Esophagus muscularis mucosa (tissue), 4 donors: ENCODE measurements at regions not wholly inside any gene's neighbourhood (a gene's known extent, or its start where the extent isn't known, plus 50 kb on each side); places are given as distances from the start of the nearest gene placed in this dataset.

Experiments used
- DNase-seq: peaks from one replicate; pipeline ENCODE4 v3.0.0-alpha.2; 2017; ENCODE audit errors: extremely low spot score
- H3K27ac ChIP-seq, 4 donors: fragments of 200-600 bp; sonication (generic); replicated peaks in 1 of 4; 1 replicate in 3 of 4; 2 replicates in 1 of 4; pipeline ENCODE4 v1.5.1; 2016 to 2019; ENCODE audit warnings: mild to moderate bottlenecking in 1 of 4
- H3K27me3 ChIP-seq, 4 donors: fragments of 200-600 bp; sonication (generic); one replicate each; pipeline versions ENCODE4 v1.5.1 to v1.6.0; 2016 to 2019
- H3K36me3 ChIP-seq, 4 donors: fragments of 200-600 bp; sonication (generic); one replicate each; pipeline ENCODE4 v1.5.1; 2016 to 2019
- H3K4me1 ChIP-seq, 4 donors: fragments of 200-600 bp; sonication (generic); one replicate each; pipeline ENCODE4 v1.5.1; 2016 to 2019
- H3K4me3 ChIP-seq, 4 donors: fragments of 200-600 bp; sonication (generic); 1 replicate in 2 of 4; 2 replicates in 2 of 4; pipeline ENCODE4 v1.5.1; 2016 to 2019; ENCODE audit warnings: mild to moderate bottlenecking in 4 of 4, moderate library complexity in 1 of 4
- H3K9me3 ChIP-seq, 4 donors: fragments of 200-600 bp; sonication (generic); 1 replicate in 3 of 4; 2 replicates in 1 of 4; pipeline ENCODE4 v1.5.1; 2016 to 2019
- EP300 ChIP-seq: sonication (generic); formaldehyde crosslinking; IDR thresholded peaks from one replicate; pipeline ENCODE4 v1.6.1; 2017; ENCODE audit warnings: antibody characterized with exemption
- POLR2A ChIP-seq: fragments of 450-650 bp; IDR thresholded peaks from one replicate; pipeline ENCODE4 v1.6.1; 2017; ENCODE audit warnings: antibody characterized with exemption, moderate library complexity, mild to moderate bottlenecking, low read depth
- POLR2AphosphoS5 ChIP-seq, 2 donors: sonication (generic); formaldehyde crosslinking; IDR thresholded peaks; one replicate each; pipeline ENCODE4 v1.6.1; 2017; ENCODE audit warnings: antibody characterized with exemption in 2 of 2
- WGBS: methylation state at CpG from one replicate; pipeline ENCODE4 v1.1.5; 2018; 5-methylcytosine and 5-hydroxymethylcytosine counted together
- intact Hi-C: fragments of 100-400 bp; cut with DNase I; formaldehyde crosslinking; loops from one replicate; pipeline ENCODE4 v1.15.1; 2023
- TF ChIP-seq, protein P1 (sequence below), 3 experiments: fragments of 200-600 bp in 2 of 3; fragments of 450-650 bp in 1 of 3; sonication (generic) in 2 of 3; IDR thresholded peaks; one replicate each; pipeline ENCODE4 v1.5.1; 2017 to 2019; ENCODE audit warnings: antibody characterized with exemption in 3 of 3, mild to moderate bottlenecking in 2 of 3, moderate library complexity in 1 of 3

DNA sequence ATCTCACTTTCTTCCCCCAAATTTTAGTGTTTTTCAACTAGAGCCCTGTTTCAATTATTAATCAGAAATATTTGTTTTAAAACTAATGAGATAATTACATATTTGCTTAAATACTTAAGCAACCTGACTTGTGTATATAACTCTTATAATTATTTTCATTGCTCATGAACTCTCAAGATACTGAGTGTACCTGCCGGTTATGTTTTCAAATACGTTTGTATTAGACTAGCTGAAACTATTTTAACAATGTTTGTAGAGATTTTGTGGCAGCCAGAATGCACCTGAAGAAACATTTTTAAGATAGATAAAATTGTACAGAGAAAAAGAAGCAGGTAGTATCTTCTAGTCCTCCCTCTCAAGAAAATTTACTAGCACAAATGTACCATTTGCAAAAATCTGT is 140.6 kb upstream of the CXADR start:
- DNase-seq = no peak
- Histone ChIP-seq H3K4me3 (no peak overlapping the region), H3K27ac (no peak overlapping the region), H3K27me3 (no peaks in the 10 kb centered on the region), H3K9me3 (no peaks in the 10 kb centered on the region), H3K36me3 (no peaks in the 10 kb centered on the region), H3K4me1 (no peaks in the 10 kb centered on the region)
- no peak for TF ChIP-seq EP300
- TF ChIP-seq POLR2AphosphoS5 (IDR thresholded peaks at IDR 0.05) = no peak
- TF ChIP-seq, protein P1, sequence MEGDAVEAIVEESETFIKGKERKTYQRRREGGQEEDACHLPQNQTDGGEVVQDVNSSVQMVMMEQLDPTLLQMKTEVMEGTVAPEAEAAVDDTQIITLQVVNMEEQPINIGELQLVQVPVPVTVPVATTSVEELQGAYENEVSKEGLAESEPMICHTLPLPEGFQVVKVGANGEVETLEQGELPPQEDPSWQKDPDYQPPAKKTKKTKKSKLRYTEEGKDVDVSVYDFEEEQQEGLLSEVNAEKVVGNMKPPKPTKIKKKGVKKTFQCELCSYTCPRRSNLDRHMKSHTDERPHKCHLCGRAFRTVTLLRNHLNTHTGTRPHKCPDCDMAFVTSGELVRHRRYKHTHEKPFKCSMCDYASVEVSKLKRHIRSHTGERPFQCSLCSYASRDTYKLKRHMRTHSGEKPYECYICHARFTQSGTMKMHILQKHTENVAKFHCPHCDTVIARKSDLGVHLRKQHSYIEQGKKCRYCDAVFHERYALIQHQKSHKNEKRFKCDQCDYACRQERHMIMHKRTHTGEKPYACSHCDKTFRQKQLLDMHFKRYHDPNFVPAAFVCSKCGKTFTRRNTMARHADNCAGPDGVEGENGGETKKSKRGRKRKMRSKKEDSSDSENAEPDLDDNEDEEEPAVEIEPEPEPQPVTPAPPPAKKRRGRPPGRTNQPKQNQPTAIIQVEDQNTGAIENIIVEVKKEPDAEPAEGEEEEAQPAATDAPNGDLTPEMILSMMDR (IDR thresholded peaks at IDR 0.05) = no peak
- no peak for TF ChIP-seq POLR2A
- intact Hi-C loops = no loop called here
- 81% methylated on average over 2 of the region's 2 CpGs for WGBS

DNA sequence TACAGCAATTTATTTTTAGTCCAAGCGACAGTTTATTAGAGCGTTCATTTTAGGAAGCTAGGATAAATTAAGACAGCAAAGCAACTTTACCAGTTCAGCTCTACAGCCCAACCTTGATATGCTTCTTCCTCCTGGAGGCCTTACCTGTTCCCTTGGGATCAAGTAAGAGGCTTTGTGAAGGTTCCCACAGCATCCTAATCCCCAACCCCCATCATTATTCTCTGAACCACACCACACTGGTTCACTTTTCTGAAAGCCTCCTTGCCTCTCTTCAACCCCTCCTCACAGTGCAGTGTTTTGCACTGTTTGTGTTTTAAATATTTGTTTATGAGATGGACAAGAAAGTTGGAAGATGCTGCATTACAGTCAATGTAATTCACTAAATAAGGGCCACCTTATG is 126.3 kb upstream of the CXADR start:
- 33% methylated on average over 2 of the region's 2 CpGs for WGBS
- no peak overlapping the region for H3K27ac ChIP-seq
- no peak for DNase-seq

DNA sequence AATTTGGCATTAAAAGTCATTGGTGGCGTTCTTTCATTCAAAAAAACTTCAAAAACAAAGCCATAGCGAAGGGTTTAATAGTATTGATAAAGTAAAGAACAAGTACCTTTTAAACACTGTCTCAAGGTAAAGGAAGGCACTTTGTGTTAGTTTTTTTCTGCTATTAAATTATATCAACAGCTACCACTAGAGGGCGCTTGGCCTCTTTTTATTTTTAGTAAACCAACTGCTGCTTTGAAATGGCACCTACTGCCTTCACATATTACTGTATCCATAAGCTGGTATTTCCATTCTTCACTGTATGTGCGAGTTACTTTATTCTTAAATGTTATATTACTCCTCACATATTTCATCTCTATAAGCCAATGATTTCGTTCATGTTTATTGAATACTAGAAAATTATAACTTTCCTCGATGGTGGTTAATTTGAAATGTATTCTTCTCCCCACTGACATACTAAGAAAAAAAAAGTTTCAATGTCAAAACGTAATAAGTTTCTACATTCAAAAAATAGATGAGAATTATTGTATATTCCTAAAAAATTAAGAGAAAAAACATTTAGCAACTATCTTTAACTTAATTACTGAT is 125.7 kb upstream of the CXADR start:
- intact Hi-C loops = loop anchor here (2.0 kb wide), 1 partner anchor 198 kb away; no protein-coding TSS in a partner anchor
- DNase-seq = no peak
- Histone ChIP-seq H3K9me3 (peaks cover 0 to 6% (median 3%) of the 10 kb centered on the region in 4 donors), H3K36me3 (no peaks in the 10 kb centered on the region), H3K27me3 (no peaks in the 10 kb centered on the region), H3K27ac (no peak overlapping the region), H3K4me3 (no peak overlapping the region), H3K4me1 (no peaks in the 10 kb centered on the region)
- TF ChIP-seq, protein P1 (IDR thresholded peaks at IDR 0.05) = peak; percentile 66 to 77 (median 76)
- no peak for TF ChIP-seq POLR2AphosphoS5 (IDR thresholded peaks at IDR 0.05)
- TF ChIP-seq POLR2A = no peak
- TF ChIP-seq EP300 = no peak
- WGBS = 21% methylated on average over 7 of the region's 7 CpGs

More for the DNA sequence above, 126.3 kb upstream of the CXADR start:
- no peaks in the 10 kb centered on the region for H3K36me3 ChIP-seq
- TF ChIP-seq POLR2A = no peak
- TF ChIP-seq, protein P1 (IDR thresholded peaks at IDR 0.05) = no peak
- no peak for TF ChIP-seq EP300
- no peak for TF ChIP-seq POLR2AphosphoS5 (IDR thresholded peaks at IDR 0.05)
- no peak overlapping the region for H3K4me3 ChIP-seq
- peaks cover 0 to 6% (median 3%) of the 10 kb centered on the region in 4 donors for H3K9me3 ChIP-seq
- intact Hi-C loops = loop anchor here (2.0 kb wide), 1 partner anchor 198 kb away; no protein-coding TSS in a partner anchor
- H3K4me1 ChIP-seq = no peaks in the 10 kb centered on the region
- no peaks in the 10 kb centered on the region for H3K27me3 ChIP-seq

DNA sequence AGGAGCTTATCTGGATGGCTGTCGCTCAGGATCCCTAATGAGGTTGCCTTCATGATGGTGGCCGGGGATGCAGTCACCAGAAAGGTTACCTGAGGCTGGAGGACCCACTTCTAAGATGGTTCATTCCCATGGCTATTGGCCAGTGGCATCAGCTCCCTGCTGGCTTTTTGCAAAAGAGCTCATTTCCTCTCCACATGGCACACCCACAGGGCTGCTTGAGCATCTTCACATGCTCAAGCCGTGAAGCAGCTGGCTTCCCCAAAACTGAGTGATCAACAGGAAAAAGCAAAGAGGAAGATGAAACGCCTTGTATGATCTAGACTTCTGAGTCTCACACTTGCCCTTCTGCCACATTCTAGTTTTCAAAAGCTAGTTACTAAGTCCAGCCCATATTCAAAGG is 124.6 kb upstream of the CXADR start:
- 76% methylated on average over 4 of the region's 4 CpGs for WGBS
- Histone ChIP-seq H3K4me3 (no peak overlapping the region), H3K27me3 (peaks cover 0 to 2% (median 0%) of the 10 kb centered on the region in 4 donors), H3K4me1 (no peaks in the 10 kb centered on the region), H3K9me3 (no peaks in the 10 kb centered on the region), H3K27ac (no peak overlapping the region), H3K36me3 (no peaks in the 10 kb centered on the region)
- intact Hi-C loops = no loop called here
- no peak for DNase-seq
- TF ChIP-seq POLR2A (no peak), EP300 (no peak), POLR2AphosphoS5 (IDR thresholded peaks at IDR 0.05) (no peak)
- TF ChIP-seq, protein P1 (IDR thresholded peaks at IDR 0.05) = no peak

DNA sequence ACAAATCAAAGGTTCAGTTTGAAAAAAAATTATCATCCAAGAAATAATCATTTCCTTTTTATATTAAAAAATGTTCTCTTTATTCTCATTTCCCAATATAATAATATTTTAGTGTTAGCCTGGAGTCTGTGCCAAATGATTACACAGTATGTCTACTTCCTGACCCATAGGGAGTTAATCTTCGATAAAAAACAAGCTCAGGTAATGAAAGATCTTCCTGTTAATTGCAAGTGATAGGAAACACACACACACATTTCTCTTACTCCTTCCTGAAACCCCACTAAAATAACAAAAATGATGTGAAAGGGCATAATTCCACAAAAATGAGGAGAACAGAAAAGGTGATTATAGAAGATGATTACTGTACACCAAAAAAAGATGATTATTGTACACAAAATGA is 123.5 kb upstream of the CXADR start:
- TF ChIP-seq, protein P1 (IDR thresholded peaks at IDR 0.05) = no peak
- TF ChIP-seq POLR2AphosphoS5 (IDR thresholded peaks at IDR 0.05) (no peak), EP300 (no peak), POLR2A (no peak)
- H3K27ac ChIP-seq = no peak overlapping the region

More for the DNA sequence above, 123.5 kb upstream of the CXADR start:
- intact Hi-C loops = no loop called here
- Histone ChIP-seq H3K4me3 (no peak overlapping the region), H3K27me3 (peaks cover 0 to 5% (median 0%) of the 10 kb centered on the region in 4 donors), H3K36me3 (no peaks in the 10 kb centered on the region), H3K9me3 (no peaks in the 10 kb centered on the region), H3K4me1 (no peaks in the 10 kb centered on the region)
- no peak for DNase-seq
- WGBS = 61% methylated on average over 1 of the region's 1 CpG
